SK-N-SH (cell line): ENCODE measurements at regions not wholly inside any gene's neighbourhood (a gene's known extent, or its start where the extent isn't known, plus 50 kb on each side); places are given as distances from the start of the nearest gene placed in this dataset.

Source experiments
- CTCF ChIA-PET: fragments of 300-600, 350-600 bp; formaldehyde crosslinking; extraction: SDS; loops from one replicate; lab custom pipeline; 2021; lab: Yijun Ruan, JAX
- POLR2A ChIA-PET: fragments of 350-600 bp; sonication (Branson Sonifier 250); formaldehyde crosslinking; extraction: SDS; loops from one replicate; lab custom pipeline; 2020; ENCODE audit warnings: antibody characterized with exemption, inconsistent platforms; lab: Yijun Ruan, JAX
- DNase-seq: peaks from one replicate; pipeline ENCODE4 v3.0.0; 2012
- H2AFZ ChIP-seq: fragments of 200-600 bp; sonication (generic); 2 replicates; pipeline ENCODE4 v1.8.1; 2016; ENCODE audit warnings: antibody characterized with exemption, mild to moderate bottlenecking, low read depth
- H3F3A ChIP-seq: fragments of 200-600 bp; sonication (generic); replicated peaks from 2 replicates; pipeline ENCODE3; 2016; ENCODE audit warnings: antibody characterized with exemption, mild to moderate bottlenecking; ENCODE audit not compliant: insufficient read depth
- H3K27ac ChIP-seq, 2 experiments: fragments of 200-500 bp in 1 of 2; fragments of 200-600 bp in 1 of 2; sonication (Bioruptor generic) in 1 of 2; sonication (generic), shearing (Covaris generic) in 1 of 2; 2 replicates each; pipeline versions ENCODE4 v1.5.1 to v1.6.1; 2014 to 2016; ENCODE audit warnings: low read depth in 2 of 2, inconsistent platforms in 1 of 2, low read length in 1 of 2, mild to moderate bottlenecking in 1 of 2, mixed read lengths in 1 of 2
- H3K27me3 ChIP-seq: fragments of 200-600 bp; sonication (generic), shearing (Covaris generic); 2 replicates; pipeline ENCODE4 v1.6.1; 2016; ENCODE audit warnings: mixed run types; ENCODE audit not compliant: insufficient read depth
- H3K36me3 ChIP-seq, 2 experiments: fragments of 200-500 bp in 1 of 2; fragments of 200-600 bp in 1 of 2; sonication (Bioruptor generic) in 1 of 2; sonication (generic) in 1 of 2; replicated peaks in 1 of 2; 2 replicates each; pipeline versions ENCODE3 to v1.5.1; 2014 to 2016; ENCODE audit warnings: low read length in 1 of 2, mild to moderate bottlenecking in 1 of 2; ENCODE audit not compliant: insufficient read depth in 2 of 2, control insufficient read depth in 1 of 2
- H3K4me1 ChIP-seq, 2 experiments: fragments of 200-500 bp in 1 of 2; fragments of 200-600 bp in 1 of 2; sonication (Bioruptor generic) in 1 of 2; sonication (generic), shearing (Covaris generic) in 1 of 2; 2 replicates each; pipeline versions ENCODE4 v1.5.1 to v1.6.1; 2014 to 2016; ENCODE audit warnings: low read depth in 1 of 2, low read length in 1 of 2, mixed run types in 1 of 2; ENCODE audit not compliant: insufficient read depth in 2 of 2, control insufficient read depth in 1 of 2
- H3K4me2 ChIP-seq: fragments of 200-600 bp; sonication (generic), shearing (Covaris generic); 2 replicates; pipeline ENCODE4 v1.6.1; 2017; ENCODE audit warnings: mixed run types
- H3K4me3 ChIP-seq, 2 experiments: fragments of 200-500 bp in 1 of 2; fragments of 200-600 bp in 1 of 2; sonication (Bioruptor generic) in 1 of 2; sonication (generic), shearing (Covaris generic) in 1 of 2; 2 replicates each; pipeline versions ENCODE4 v1.5.1 to v1.8.1; 2014 to 2016; ENCODE audit warnings: low read depth in 2 of 2, inconsistent platforms in 1 of 2, low read length in 1 of 2, mild to moderate bottlenecking in 1 of 2, mixed read lengths in 1 of 2, moderate library complexity in 1 of 2
- H3K79me2 ChIP-seq: fragments of 200-600 bp; sonication (generic); 2 replicates; pipeline ENCODE4 v1.8.1; 2017; ENCODE audit warnings: mild to moderate bottlenecking; ENCODE audit not compliant: insufficient read depth
- H3K9ac ChIP-seq: fragments of 200-600 bp; sonication (generic); 2 replicates; pipeline ENCODE4 v1.6.1; 2017; ENCODE audit warnings: mixed run types
- H3K9me2 ChIP-seq: fragments of 200-600 bp; sonication (generic); 2 replicates; pipeline ENCODE4 v1.6.1; 2017; ENCODE audit warnings: mixed run types
- H3K9me3 ChIP-seq: fragments of 200-600 bp; sonication (generic); 2 replicates; pipeline ENCODE4 v1.6.1; 2017; ENCODE audit warnings: mixed run types, mild to moderate bottlenecking, moderate library complexity
- H4K20me1 ChIP-seq: fragments of 200-600 bp; sonication (generic); 2 replicates; pipeline ENCODE4 v1.6.1; 2017; ENCODE audit warnings: mild to moderate bottlenecking, mixed run types; ENCODE audit not compliant: insufficient read depth
- EP300 ChIP-seq, 2 experiments: IDR thresholded peaks; 2 replicates each; pipeline versions ENCODE4 v1.4.0 to v1.6.1; 2012; ENCODE audit warnings: borderline replicate concordance in 1 of 2, low read depth in 1 of 2, low read length in 1 of 2
- FOSL2 ChIP-seq: IDR thresholded peaks from 2 replicates; pipeline ENCODE4 v1.4.0; 2012; ENCODE audit warnings: low read depth, mild to moderate bottlenecking, moderate library complexity, borderline replicate concordance
- GATA2 ChIP-seq: sonication (generic); formaldehyde crosslinking; IDR thresholded peaks from 2 replicates; pipeline ENCODE4 v1.5.0; 2020; ENCODE audit warnings: mild to moderate bottlenecking, missing genetic modification reagents
- IRF3 ChIP-seq: fragments of 150-350 bp; IDR thresholded peaks from 2 replicates; pipeline ENCODE4 v1.6.1; 2016; ENCODE audit warnings: mild to moderate bottlenecking, low read depth, low read length
- MEF2A ChIP-seq: IDR thresholded peaks from 2 replicates; pipeline ENCODE4 v1.4.0; 2012; ENCODE audit warnings: low read depth, borderline replicate concordance
- POLR2AphosphoS5 ChIP-seq: IDR thresholded peaks from 2 replicates; pipeline ENCODE4 v1.6.1; 2012; ENCODE audit warnings: low read depth, low read length
- RAD21 ChIP-seq: IDR thresholded peaks from 2 replicates; pipeline ENCODE4 v1.6.1; 2012; ENCODE audit warnings: mild to moderate bottlenecking, low read length
- RCOR1 ChIP-seq: fragments of 150-350 bp; IDR thresholded peaks from 2 replicates; pipeline ENCODE4 v1.6.1; 2017; ENCODE audit warnings: antibody characterized with exemption, low read length
- TAF1 ChIP-seq: IDR thresholded peaks from 2 replicates; pipeline ENCODE4 v1.6.1; 2012; ENCODE audit warnings: low read depth, mild to moderate bottlenecking, low read length, moderate library complexity, borderline replicate concordance
- TCF12 ChIP-seq: IDR thresholded peaks from 2 replicates; pipeline ENCODE4 v1.4.0; 2012
- USF1 ChIP-seq: IDR thresholded peaks from 2 replicates; pipeline ENCODE4 v1.4.0; 2012; ENCODE audit warnings: low read depth, borderline replicate concordance
- USF2 ChIP-seq: fragments of 150-350 bp; IDR thresholded peaks from 2 replicates; pipeline ENCODE4 v1.6.1; 2017; ENCODE audit warnings: antibody characterized with exemption, low read length, low read depth, borderline replicate concordance
- ZBTB33 ChIP-seq: IDR thresholded peaks from 2 replicates; pipeline ENCODE4 v1.4.0; 2012; ENCODE audit warnings: low read depth, borderline replicate concordance
- WGBS: methylation state at CpG from one replicate; pipeline ENCODE4 v1.1.6; 2017; ENCODE audit warnings: low lambda C conversion rate; 5-methylcytosine and 5-hydroxymethylcytosine counted together

- Histone ChIP-seq H3K27ac (no peak overlapping the region), H3K9ac (no peak overlapping the region), H3K9me2 (no peaks in the 10 kb centered on the region), H4K20me1 (no peaks in the 10 kb centered on the region), H3K36me3 (no peaks in the 10 kb centered on the region), H3F3A (no peaks in the 10 kb centered on the region), H3K79me2 (no peaks in the 10 kb centered on the region), H2AFZ (no peak overlapping the region), H3K4me3 (no peak overlapping the region), H3K4me1 (no peaks in the 10 kb centered on the region), H3K4me2 (no peak overlapping the region), H3K27me3 (no peaks in the 10 kb centered on the region), H3K9me3 (no peaks in the 10 kb centered on the region)
- ChIA-PET CTCF (no interaction called here), POLR2A (no interaction called here)
- TF ChIP-seq TCF12 (no peak), POLR2AphosphoS5 (no peak), USF1 (no peak), RAD21 (no peak), GATA2 (CRISPR knock-in tag) (no peak), TAF1 (no peak), MEF2A (no peak), USF2 (no peak), ZBTB33 (no peak), EP300 (IDR thresholded peaks at IDR 0.05; ENCODE audit: borderline replicate concordance in 1 of 2, low read depth in 1 of 2, low read length in 1 of 2) (no peak), FOSL2 (no peak), RCOR1 (no peak), IRF3 (no peak)
- DNase-seq, result no peak
- 3% methylated on average over 2 of the region's 2 CpGs for WGBS
Measured at GRCh38 chr2:52501715-52502475, 1265.7 kb upstream of the CHAC2 start.
